T47D (cell line): ENCODE measurements at regions not wholly inside any gene's neighbourhood (a gene's known extent, or its start where the extent isn't known, plus 50 kb on each side); places are given as distances from the start of the nearest gene placed in this dataset.
"Not testable (repeated sequence)": the region's sequence is repeated elsewhere in the genome, so short reads cannot be mapped to it uniquely, and the experiment has no call there.

Experiments
- DNase-seq, 2 experiments: peaks; one replicate each; pipeline versions ENCODE4 v3.0.0 to v3.0.0-alpha.2; 2011 to 2012; ENCODE audit warnings: low read depth in 1 of 2, low spot score in 1 of 2
- JUND ChIP-seq: IDR thresholded peaks from 2 replicates; pipeline ENCODE4 v1.6.1; 2012; ENCODE audit warnings: low read depth
- in situ Hi-C: cut with HindIII; loops from 2 replicates; pipeline ENCODE4 v1.10.0; 2016; ENCODE audit warnings: low sequenced_read_pairs, low pct_unique_long_range_greater_than_20kb

DNA sequence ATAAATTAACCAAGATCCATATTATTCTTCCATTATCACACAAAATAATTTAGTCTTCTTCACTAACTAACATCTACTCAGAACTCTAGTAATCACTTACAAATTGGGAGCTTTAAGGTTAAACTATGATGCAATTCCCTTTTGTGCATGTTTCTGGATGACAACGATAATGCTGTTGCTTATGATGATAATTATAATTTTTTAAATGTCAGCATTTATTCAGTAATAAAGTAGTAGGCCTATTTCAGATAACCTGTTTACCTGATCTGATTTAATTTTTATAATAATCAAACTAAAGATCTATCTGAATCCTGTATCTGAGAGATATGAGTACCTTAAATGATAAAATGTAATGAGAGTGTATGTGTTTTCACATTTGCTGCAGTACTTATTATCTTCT is 507.8 kb upstream of the GRID2 start:
- in situ Hi-C loops, result no loop called here
- no peak for TF ChIP-seq JUND
- DNase-seq, result no peak

DNA sequence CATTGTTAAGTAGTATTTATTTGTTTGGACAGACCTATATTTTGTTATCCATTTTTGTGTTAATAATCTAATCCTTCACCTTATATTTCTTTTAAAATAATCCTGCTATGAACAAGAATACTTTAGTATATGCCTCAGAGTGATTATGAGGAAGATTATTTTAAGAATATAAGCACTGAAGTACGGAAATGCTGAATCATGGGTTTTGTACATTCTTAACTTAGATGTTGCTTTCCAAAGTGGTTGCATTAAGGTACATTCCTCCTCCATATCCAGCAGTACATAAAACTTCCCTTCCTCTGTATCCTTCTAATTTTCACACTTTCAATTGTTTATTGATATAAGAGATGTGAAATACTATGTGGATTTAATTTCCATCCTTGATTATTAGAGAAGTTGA is 491.4 kb upstream of the GRID2 start:
- in situ Hi-C loops, result no loop called here
- DNase-seq, result no peak
- TF ChIP-seq JUND, result no peak

DNA sequence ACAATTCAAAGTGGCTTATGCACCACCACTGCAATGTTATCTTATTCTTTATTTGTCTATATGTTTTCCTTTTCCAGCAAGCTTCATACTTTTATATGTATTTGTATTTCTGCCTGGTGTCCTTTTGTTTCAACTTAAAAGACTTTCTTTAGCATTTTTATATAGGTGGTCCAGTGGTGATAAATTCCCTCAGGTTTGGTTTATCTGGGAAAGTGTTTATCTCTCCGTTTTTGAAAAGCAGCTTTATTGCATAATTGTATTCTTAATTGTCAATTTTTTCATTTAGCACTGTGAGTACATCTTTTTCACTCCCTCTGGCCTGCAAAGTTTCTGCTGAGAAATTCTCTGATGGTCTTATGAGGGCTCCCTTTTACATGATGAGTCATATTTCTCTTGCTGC is 479.0 kb upstream of the GRID2 start:
- no peak for TF ChIP-seq JUND
- in situ Hi-C loops, result no loop called here
- DNase-seq, result no peak

DNA sequence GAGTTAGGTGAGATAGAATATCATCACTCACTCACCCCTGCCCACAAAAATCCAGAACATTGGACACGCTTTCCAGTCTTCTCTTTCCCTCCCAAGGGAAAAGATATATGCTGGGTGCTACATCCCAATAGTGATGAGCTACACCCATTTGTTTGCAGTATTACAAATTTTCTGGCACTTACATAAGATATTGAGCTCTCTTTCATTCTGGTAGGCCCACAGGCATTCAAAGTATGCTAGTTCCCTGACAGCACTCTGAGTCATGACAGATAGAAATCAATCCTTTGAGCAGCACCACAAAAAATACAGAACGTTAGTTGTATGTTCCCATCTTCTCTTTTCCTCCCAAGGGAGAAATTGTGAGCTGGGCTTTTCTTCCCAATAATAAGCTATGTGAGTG is 477.6 kb upstream of the GRID2 start:
- in situ Hi-C loops, result no loop called here
- TF ChIP-seq JUND, result 0 out of 2 replicates have a peak, but pooled peaks have one; percentile 15
- DNase-seq, result peak in 1 of 2 experiments; percentile 70

DNA sequence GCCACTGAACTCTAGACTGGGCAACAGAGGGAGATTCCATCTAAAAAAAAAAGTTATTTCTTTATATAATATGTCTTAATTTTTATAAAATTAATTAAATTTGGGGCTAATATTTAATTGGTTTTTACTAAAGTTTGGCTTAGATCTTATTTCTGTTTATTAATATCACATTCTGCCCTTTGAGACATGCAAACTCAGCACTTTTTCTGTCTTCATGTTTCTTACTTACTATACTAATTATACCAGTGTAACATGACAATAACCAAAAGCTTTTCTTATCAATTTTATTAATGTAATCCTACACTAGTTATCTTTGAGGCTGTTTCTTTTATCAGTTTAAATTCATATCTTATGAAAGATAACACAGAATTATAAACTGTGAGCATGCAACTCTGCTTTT is 475.9 kb upstream of the GRID2 start:
- in situ Hi-C loops, result no loop called here
- no peak for DNase-seq
- TF ChIP-seq JUND, result no peak

DNA sequence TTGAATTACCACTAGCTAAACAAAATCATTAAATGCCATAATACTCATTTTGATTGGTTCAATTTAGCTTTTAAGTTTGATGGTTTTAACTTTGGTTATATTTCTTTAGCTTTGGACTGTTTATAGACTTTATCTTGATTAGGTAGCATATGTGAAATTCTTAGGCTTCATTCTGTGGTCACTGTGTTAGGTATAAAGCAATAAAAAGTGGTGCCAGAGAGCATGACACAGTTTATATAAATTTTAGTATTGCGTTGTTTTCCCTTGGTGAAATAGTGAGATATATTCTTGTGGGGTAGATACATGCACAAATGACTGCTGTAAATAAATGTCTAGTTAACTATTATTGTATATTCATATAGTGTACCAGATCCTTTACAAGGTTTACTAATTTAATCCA is 474.2 kb upstream of the GRID2 start:
- in situ Hi-C loops, result no loop called here
- DNase-seq, result peak in 1 of 2 experiments; percentile 0
- no peak for TF ChIP-seq JUND

DNA sequence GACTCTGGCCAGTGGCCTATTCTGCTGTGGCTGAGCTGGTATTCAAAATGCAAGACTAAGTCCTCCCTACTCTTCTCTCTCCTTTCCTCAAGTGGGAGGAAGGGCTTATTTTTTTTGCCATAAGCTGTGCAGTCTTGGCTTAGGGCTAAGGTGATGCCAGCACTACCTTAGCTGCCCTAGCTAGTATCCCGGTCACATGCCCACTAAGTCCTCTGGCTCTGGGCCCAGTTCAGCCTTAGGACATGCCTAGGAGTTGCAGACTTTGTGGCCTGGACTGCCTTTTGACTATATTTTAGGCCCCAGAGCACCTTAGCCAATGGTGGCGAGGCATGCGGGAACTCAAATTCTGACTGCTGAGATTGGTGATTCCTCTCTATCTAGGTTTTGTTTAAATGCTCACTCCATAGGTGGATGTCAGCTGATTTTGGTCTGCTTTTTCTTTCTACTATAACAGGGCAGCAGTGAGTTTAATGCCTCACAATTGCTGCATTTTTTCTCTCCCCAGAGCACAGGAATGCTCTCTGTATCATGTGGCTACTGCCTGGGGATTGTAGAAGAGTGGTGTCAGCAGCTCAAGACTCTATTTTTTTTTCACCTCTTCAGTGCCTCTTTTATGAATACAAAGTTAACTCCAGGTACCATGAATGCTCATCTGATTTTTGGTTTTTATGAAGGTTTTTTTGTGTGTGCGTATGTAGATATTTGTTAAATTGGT is 472.9 kb upstream of the GRID2 start:
- in situ Hi-C loops, result no loop called here

DNA sequence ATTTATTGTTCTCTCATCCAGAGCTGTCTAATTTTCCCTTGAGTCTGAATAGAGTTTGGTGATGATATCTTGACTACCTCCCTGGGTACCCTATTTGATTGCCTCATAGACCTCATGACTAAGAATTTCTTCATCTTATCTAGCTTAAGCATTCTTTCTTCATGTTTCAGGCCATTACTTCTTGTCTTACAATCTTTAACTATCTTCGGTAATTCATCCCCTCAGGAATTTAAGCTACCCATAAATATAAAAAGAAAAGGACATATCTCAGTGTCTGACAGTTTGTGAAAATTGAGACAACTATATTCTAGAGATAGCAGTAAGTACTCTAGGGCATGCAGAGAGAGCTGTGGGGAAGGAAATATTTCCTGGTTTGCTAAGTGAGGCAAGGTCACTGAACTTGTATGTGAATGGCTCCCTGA is 466.1 kb upstream of the GRID2 start:
- TF ChIP-seq JUND, result no peak
- in situ Hi-C loops, result no loop called here
- DNase-seq, result no peak

More for the DNA sequence above, 472.9 kb upstream of the GRID2 start:
- peak in 1 of 2 experiments; percentile 32 for DNase-seq
- no peak for TF ChIP-seq JUND

DNA sequence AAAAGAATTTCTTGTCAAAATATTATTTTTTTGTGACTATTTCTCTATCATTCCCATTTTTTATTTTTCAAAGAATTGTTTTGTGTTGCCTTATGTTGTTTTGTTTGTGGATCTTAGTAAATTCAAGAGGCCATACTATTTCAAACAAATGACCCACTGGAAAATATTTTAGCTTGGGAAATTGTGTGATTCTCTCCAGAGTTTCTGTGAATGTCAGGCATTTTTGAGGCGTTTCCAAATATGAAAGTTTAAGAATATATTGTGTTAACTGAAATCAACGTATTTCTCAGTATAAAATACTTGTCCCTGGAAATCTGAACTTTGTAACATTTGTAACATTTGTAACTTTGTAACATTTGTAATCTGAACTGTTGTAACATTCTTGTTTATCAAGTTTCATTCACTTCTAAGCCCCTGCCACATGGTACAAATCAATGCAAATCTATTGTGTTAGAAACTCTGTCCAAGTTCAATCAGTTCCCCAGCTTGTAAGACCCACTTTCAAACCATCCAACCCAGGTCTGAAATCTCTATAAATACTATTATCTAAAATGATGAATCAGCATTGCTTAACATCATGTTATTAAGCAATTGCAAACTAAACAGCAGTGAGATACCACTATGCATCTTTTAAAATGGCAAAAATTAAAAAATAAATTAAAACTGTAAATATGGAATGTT is 465.4 kb upstream of the GRID2 start:
- in situ Hi-C loops, result no loop called here
- no peak for TF ChIP-seq JUND

DNA sequence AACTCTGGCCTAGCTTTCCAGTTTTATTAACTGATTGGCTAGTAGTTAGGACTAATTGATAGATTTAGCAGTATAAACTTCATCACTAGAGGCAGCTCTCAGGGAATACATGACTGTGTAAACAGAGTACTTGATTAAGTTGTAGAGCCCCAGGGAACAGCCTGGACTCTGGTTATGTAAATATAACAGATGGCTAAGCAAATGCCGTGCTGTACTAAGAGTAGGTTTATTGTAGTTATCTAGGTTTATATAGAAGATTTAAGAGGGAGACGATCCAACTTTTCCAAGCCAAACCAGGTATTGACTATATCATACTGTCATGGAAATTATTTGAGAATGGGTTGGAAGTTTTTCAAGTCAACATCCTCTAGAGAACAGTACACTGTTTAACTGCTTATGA is 463.4 kb upstream of the GRID2 start:
- peak in 1 of 2 experiments; percentile 59 for DNase-seq
- no peak for TF ChIP-seq JUND
- in situ Hi-C loops, result no loop called here

More for the DNA sequence above, 465.4 kb upstream of the GRID2 start:
- DNase-seq, result no peak

DNA sequence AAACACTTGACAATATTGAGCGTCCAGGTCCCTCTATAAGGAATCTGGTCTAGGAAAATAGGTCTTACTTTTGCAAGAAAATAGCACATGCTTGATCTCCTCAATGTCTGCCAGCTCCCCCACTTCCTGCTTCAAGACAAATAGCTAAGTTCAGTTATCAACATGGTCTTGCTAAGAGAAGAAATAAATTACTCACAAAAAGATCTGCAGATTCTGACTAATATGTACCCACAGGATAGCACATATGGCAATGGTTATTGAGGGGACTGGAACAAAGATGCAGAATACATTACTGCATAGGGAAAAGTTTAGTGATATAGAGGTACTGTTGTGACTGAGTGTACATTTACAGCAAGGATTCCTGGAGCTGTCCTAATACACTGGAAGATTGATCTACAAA is 457.5 kb upstream of the GRID2 start:
- in situ Hi-C loops, result no loop called here
- DNase-seq, result no peak
- TF ChIP-seq JUND, result no peak

DNA sequence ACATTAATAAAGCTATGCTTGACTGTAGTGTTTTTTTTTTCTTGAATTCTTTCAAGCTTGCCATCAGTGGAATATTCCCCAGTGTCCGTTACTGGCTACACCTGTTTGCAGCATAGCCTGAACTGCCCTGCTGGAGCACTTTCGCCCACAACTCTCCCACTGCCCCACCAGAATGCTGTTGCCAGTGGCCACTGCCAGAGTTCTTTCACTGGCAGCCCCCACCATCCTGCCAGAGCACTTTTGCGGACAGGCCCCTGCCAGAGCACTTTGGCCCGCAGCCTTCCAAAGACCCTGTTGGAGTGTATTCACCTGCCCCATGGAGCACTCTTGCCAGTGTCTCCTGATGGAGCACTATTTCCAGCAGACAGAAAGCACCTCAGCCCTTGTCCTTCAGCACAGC is 452.3 kb upstream of the GRID2 start:
- TF ChIP-seq JUND, result no peak
- in situ Hi-C loops, result no loop called here
- no peak for DNase-seq

DNA sequence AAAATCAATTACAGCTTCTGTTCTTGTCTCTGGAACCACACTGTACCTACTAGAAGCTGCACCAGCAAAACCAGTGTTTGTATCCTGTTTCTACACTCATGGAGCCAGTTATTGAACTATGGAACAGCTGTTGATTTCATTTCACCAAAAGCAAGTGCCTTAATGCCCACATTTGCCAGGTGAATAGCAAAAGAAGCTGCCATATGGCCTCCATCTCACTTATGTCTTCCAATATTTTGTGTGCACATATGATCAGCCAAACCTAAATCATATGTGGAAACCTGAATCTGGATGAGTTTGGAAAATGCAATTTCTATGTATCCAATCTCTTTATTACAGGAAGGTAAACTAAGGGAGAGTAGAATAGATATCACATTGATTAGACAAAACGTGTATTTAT is 415.8 kb upstream of the GRID2 start:
- in situ Hi-C loops, result no loop called here
- TF ChIP-seq JUND, result no peak
- no peak for DNase-seq

DNA sequence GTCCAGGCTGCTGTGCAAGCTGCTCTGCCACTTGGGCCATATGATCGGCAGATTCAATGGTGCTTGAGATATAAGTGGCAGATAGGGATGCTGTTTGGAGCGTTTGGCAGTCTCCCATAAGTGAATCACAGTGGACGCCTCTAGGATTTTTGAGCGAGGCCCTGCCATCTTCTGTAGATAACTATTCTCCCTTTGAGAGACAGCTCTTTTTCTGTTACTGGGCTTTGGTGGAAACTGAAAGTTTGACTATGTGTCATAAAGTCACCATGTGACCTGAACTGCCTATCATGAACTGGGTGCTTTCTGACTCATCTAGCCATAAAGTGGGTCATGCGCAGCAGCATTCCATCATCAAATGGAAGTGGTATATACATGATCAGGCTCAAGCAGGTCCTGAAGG is 412.5 kb upstream of the GRID2 start:
- DNase-seq, result not testable (repeated sequence)

More for the DNA sequence above, 412.5 kb upstream of the GRID2 start:
- in situ Hi-C loops, result not testable (repeated sequence)
